OCI-LY3 (cell line): ENCODE measurements at regions not wholly inside any gene's neighbourhood (a gene's known extent, or its start where the extent isn't known, plus 50 kb on each side); places are given as distances from the start of the nearest gene placed in this dataset.
"Not testable (repeated sequence)": the region's sequence is repeated elsewhere in the genome, so short reads cannot be mapped to it uniquely, and the experiment has no call there.

Source experiments
- H2AFZ ChIP-seq: fragments of 200-600, 300-600 bp; shearing (Covaris generic); 2 replicates; pipeline ENCODE4 v1.6.0; 2014; ENCODE audit warnings: antibody characterized with exemption, low read depth, low read length
- H3K27ac ChIP-seq: fragments of 200-600, 300-600 bp; sonication (generic); 2 replicates; pipeline ENCODE4 v1.5.1; 2014; ENCODE audit warnings: mild to moderate bottlenecking, low read length, moderate library complexity, mixed read lengths
- H3K27me3 ChIP-seq: fragments of 200-600, 300-600 bp; sonication (generic); 2 replicates; pipeline ENCODE4 v1.6.1; 2014; ENCODE audit warnings: low read depth, low read length, mixed read lengths
- H3K36me3 ChIP-seq: fragments of 200-600, 300-600 bp; sonication (generic); replicated peaks from 2 replicates; pipeline ENCODE3; 2014; ENCODE audit warnings: low read depth, low read length, mixed read lengths
- H3K4me1 ChIP-seq: fragments of 300-600, 200-600 bp; sonication (generic); 2 replicates; pipeline ENCODE4 v1.6.1; 2014; ENCODE audit warnings: low read length, mixed read lengths
- H3K4me2 ChIP-seq: fragments of 200-600, 300-600 bp; sonication (generic); 2 replicates; pipeline ENCODE4 v1.6.1; 2014; ENCODE audit warnings: low read length, mixed read lengths
- H3K4me3 ChIP-seq: fragments of 300-600, 200-600 bp; sonication (generic); 2 replicates; pipeline ENCODE4 v1.5.1; 2014; ENCODE audit warnings: antibody characterized with exemption, mild to moderate bottlenecking, low read length, moderate library complexity
- H3K79me2 ChIP-seq: fragments of 300-600, 200-600 bp; shearing (Covaris generic); 2 replicates; pipeline ENCODE4 v1.6.1; 2014; ENCODE audit warnings: mild to moderate bottlenecking, low read length, mixed read lengths
- H3K9ac ChIP-seq: fragments of 300-600, 200-600 bp; shearing (Covaris generic); 2 replicates; pipeline ENCODE4 v1.6.0; 2014; ENCODE audit warnings: mild to moderate bottlenecking, low read length, moderate library complexity
- H3K9me3 ChIP-seq: fragments of 200-600, 300-600 bp; shearing (Covaris generic); 2 replicates; pipeline ENCODE4 v1.6.1; 2014; ENCODE audit warnings: low read length, mixed read lengths; ENCODE audit not compliant: insufficient read depth
- H4K20me1 ChIP-seq: fragments of 200-600, 300-600 bp; sonication (generic); 2 replicates; pipeline ENCODE4 v1.6.1; 2016; ENCODE audit warnings: low read length, mixed read lengths; ENCODE audit not compliant: insufficient read depth
- CTCF ChIP-seq: fragments of 200-600, 300-600 bp; sonication (generic); IDR thresholded peaks from 2 replicates; pipeline ENCODE4 v1.5.1; 2014; ENCODE audit warnings: antibody characterized with exemption, low read length, low read depth
- EZH2phosphoT487 ChIP-seq: fragments of 200-600 bp; shearing (Covaris generic); IDR thresholded peaks from 2 replicates; pipeline ENCODE4 v1.6.1; 2018; ENCODE audit warnings: antibody characterized with exemption, mixed run types, low read depth

GRCh38 chr6:27642744-27643456, 170.0 kb upstream of the ZNF184 start:
- Histone ChIP-seq H3K4me3 (no peak overlapping the region), H4K20me1 (no peaks in the 10 kb centered on the region), H3K4me1 (no peaks in the 10 kb centered on the region), H3K4me2 (no peak overlapping the region), H2AFZ (no peak overlapping the region), H3K9me3 (no peaks in the 10 kb centered on the region), H3K9ac (no peak overlapping the region), H3K27me3 (no peaks in the 10 kb centered on the region), H3K27ac (no peak overlapping the region), H3K36me3 (no peaks in the 10 kb centered on the region), H3K79me2 (no peaks in the 10 kb centered on the region)
- TF ChIP-seq EZH2phosphoT487 (no peak), CTCF (no peak)

GRCh38 chr6:27635886-27636285, 163.0 kb upstream of the ZNF184 start:
- not testable (repeated sequence) for H3K4me3 ChIP-seq, H3K9me3 ChIP-seq, H4K20me1 ChIP-seq, H2AFZ ChIP-seq, H3K4me1 ChIP-seq, H3K4me2 ChIP-seq, H3K27me3 ChIP-seq, H3K27ac ChIP-seq, H3K36me3 ChIP-seq, H3K9ac ChIP-seq, H3K79me2 ChIP-seq

GRCh38 chr6:27633221-27633688, 160.3 kb upstream of the ZNF184 start:
- not testable (repeated sequence) for H4K20me1 ChIP-seq, H3K79me2 ChIP-seq, H2AFZ ChIP-seq, H3K9me3 ChIP-seq, H3K27me3 ChIP-seq, H3K36me3 ChIP-seq, H3K4me1 ChIP-seq, H3K4me3 ChIP-seq, H3K27ac ChIP-seq, H3K4me2 ChIP-seq, H3K9ac ChIP-seq

GRCh38 chr6:27631609-27631916, 158.7 kb upstream of the ZNF184 start:
- Histone ChIP-seq H4K20me1 (no peaks in the 10 kb centered on the region), H3K4me1 (no peaks in the 10 kb centered on the region), H3K4me3 (no peak overlapping the region), H3K9me3 (no peaks in the 10 kb centered on the region), H3K27me3 (no peaks in the 10 kb centered on the region), H3K27ac (no peak overlapping the region), H3K36me3 (no peaks in the 10 kb centered on the region), H2AFZ (no peak overlapping the region), H3K79me2 (no peaks in the 10 kb centered on the region), H3K9ac (no peak overlapping the region), H3K4me2 (no peak overlapping the region)
- no peak for TF ChIP-seq EZH2phosphoT487

GRCh38 chr6:27630727-27631608, 158.1 kb upstream of the ZNF184 start:
- no peak for TF ChIP-seq EZH2phosphoT487
- TF ChIP-seq CTCF: no peak
- no peak overlapping the region for H3K4me3 ChIP-seq
- H3K27me3 ChIP-seq: no peaks in the 10 kb centered on the region
- no peak overlapping the region for H2AFZ ChIP-seq
- H3K4me1 ChIP-seq: no peaks in the 10 kb centered on the region
- H3K9me3 ChIP-seq: no peaks in the 10 kb centered on the region
- H4K20me1 ChIP-seq: no peaks in the 10 kb centered on the region
- H3K36me3 ChIP-seq: no peaks in the 10 kb centered on the region
- no peak overlapping the region for H3K27ac ChIP-seq
- H3K4me2 ChIP-seq: no peak overlapping the region
- H3K79me2 ChIP-seq: no peaks in the 10 kb centered on the region
- H3K9ac ChIP-seq: no peak overlapping the region
